ENCODE measurements at regions not wholly inside any gene's neighbourhood (a gene's known extent, or its start where the extent isn't known, plus 50 kb on each side); places are given as distances from the start of the nearest gene placed in this dataset.
"Not testable (repeated sequence)": the region's sequence is repeated elsewhere in the genome, so short reads cannot be mapped to it uniquely, and the experiment has no call there.

- DNase-seq, result peak; percentile 61
Observed at GRCh38 chr9:78383130-78383529, 86.2 kb downstream of the PSAT1 start.

- no peak for DNase-seq
Observed at GRCh38 chr9:78386348-78386747, 89.4 kb downstream of the PSAT1 start.

DNA sequence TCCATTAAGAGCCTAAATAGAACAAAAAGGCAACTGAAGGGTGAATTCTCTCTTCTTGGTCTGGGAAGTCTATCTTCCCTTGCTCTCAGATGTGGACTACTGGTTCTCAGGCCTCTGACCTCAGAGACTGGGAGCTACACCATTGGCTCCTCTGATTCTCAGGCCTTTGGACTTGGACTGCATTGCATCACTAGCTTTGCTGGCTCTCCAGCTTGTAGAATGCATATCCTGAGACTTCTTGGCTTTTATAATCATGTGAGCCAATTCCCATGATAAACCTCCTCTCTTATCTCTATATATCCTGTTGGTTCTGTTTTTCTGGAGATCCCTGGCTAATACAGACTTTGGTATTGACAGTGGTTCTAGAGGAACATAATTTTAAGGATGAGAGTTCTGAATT lies 89.8 kb downstream of the PSAT1 start:
- no peak for DNase-seq

DNA sequence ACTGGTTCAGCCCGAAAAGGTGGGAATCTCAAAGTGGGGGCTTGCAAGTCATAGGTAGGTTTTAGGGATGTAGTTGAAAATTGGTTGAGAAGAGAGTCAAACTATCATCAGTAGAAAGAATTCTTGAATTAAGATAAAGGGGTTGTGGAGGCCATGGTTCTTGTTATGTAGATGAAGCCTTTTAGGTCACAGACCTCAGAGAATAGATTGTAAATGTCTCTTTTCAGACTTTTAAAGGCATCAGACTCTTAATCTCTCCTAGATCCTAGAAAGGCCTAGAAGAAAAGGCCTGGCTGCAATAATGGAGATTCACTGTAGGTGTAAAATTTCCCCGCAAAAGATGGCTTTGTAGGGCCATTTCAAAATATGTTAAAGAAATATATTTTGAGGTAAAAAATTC lies 96.4 kb downstream of the PSAT1 start:
- DNase-seq, result no peak

GRCh38 chr9:78393932-78394331 lies 97.0 kb downstream of the PSAT1 start:
- no peak for DNase-seq

- DNase-seq, result no peak
Observed at GRCh38 chr9:78396087-78396486, 99.2 kb downstream of the PSAT1 start.

- no peak for DNase-seq
Observed at GRCh38 chr9:78397045-78397444, 100.1 kb downstream of the PSAT1 start.

GRCh38 chr9:78397454-78397853 lies 100.5 kb downstream of the PSAT1 start:
- DNase-seq, result no peak

- DNase-seq, result no peak
Observed at GRCh38 chr9:78399153-78399552, 102.2 kb downstream of the PSAT1 start.

DNA sequence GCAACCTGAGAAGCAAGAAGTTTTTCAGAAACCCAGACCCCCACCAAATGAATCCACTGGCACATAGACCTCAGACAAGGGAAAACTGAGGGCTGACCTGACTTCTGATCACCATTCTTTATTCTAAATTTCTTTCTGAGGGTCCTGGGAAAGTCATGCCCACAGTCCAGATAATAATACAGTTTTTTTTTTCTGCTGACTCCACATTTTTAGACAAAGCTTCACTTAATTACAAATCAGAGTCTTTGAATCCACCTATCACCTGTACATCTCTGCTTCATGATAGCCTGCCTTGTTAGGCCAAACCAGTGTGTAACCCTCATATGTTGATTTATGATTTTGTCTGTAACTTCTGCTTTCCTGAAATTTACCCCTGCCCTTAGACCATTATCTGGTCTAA lies 103.6 kb downstream of the PSAT1 start:
- no peak for DNase-seq

DNA sequence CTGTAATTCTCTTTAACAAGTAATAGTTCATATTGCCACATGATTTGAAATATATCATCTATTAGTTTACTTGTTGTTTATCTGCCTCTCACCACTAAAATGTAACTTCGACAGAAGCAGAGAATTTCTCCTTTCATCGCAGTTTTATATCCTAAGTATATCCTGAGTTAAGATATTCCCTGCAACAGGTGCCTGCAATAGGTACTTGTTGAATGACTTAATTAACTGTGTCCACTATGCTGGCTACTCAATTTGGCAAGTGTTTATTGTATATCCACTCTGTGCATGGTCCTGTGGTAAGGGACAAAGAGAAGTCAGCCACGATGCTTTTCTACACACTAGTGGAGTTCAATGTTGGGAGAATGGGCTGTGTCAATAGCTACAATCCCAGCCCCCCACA lies 108.5 kb downstream of the PSAT1 start:
- no peak for DNase-seq

- DNase-seq, result peak; percentile 58
Observed at GRCh38 chr9:78406146-78406545, 109.2 kb downstream of the PSAT1 start.

- DNase-seq, result peak; percentile 30
Observed at GRCh38 chr9:78406933-78407332, 110.0 kb downstream of the PSAT1 start.

DNA sequence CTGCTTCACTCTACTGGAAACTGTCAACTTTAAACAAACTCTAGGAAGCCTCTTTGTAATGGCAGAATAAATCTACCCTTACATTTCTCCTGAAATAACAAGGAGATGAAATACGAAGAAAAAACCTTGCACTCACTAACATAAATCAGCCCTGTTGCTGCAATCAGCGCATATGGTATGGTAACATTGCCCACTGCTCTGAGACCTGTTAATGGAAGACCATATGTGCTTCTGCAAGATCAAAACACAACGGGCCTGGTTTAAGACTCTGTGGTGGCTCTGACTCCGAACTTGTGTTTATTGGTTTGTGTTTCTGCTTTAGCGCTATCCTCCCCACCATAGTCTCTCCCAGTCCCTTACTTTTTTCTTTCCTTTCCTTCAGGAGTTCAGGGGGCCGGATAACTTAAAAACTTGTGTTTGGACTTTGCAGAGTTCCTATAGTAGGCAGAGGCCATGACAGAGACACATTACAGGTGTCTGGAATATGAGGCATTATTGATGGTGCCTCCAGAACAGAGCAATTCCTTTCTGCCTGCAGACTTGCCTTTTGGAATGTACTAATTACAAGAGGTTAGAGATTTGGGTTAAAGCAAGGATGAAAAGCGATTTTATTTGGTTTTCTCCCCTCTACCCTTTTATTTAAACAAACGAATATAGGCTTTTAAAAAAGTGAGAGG lies 110.8 kb downstream of the PSAT1 start:
- DNase-seq, result no peak

DNA sequence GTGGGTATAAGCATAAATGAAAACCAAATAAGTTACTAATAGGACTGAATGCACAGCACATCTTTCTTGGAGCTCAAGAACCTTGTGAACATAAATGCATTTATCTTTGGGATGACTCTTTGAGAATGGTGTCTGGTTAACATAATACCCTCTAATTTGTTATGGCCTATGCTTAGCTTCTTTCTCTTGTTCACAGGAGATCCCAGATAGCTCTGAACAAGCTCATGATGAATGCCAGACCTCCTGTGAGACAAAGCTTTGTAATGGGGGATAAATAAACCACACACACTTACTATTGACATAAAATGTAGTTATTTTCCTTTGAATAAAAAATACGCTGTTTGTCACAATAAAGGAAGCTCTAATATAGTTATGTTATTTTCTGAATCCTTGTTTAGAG lies 111.5 kb downstream of the PSAT1 start:
- no peak for DNase-seq

- DNase-seq, result not testable (repeated sequence)
Observed at GRCh38 chr9:78409928-78410510, 113.1 kb downstream of the PSAT1 start.

GRCh38 chr9:78422309-78422708 lies 125.4 kb downstream of the PSAT1 start:
- DNase-seq, result no peak

GRCh38 chr9:78424299-78424698 lies 127.4 kb downstream of the PSAT1 start:
- no peak for DNase-seq

DNA sequence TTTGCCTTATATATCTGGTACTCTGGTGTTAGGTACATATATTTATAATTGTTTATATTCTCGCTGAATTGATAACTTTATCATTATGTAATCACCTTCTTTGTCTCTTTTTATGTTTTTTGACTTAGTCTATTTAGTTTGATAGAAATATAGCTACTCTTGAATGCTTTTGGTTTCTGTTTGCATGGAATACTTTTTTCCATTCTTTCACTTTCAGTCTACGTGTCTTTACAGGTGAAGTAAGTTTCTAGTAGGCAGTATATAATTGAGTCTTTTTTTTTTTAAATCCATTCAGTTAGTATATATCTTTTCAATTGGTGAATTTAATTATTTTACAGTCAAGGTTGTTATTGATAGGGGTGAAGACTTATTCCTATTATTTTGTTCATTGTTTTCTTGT lies 131.7 kb downstream of the PSAT1 start:
- DNase-seq, result no peak

DNA sequence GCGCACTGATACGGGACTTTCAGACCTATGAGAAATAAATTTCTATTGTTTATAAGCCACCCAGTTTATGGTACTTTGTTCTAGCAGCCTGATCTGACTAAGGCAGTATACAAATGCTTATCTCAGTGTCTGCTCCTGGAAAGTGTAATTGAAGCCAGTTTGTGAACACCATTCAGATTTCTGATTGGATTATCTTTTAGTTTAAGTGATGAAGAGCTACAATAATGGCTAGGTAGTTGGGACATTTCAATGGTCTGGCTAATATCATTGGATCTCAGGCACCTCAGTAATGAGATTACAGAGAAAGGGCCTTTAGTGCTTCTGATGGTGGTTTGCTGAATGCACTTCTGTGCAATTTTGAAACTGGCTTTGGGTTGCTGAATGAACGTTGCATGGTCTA lies 133.5 kb downstream of the PSAT1 start:
- no peak for DNase-seq

DNA sequence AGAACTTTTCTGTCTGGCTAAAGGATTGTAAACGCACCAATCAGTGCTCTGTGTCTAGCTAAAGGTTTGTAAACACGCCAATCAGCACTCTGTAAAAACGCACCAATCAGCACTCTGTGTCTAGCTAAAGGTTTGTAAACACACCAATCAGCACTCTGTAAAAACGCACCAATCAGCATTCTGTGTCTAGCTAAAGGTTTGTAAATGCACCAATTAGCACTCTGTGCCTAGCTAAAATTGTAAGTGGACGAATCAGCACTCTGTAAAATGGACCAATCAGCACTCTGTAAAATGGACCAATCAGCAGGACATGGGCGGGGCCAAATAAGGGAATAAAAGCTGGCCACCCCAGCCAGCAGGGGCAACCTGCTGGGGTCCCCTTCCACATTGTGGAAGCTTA lies 134.1 kb downstream of the PSAT1 start:
- not testable (repeated sequence) for DNase-seq

GRCh38 chr9:78436873-78437272 lies 139.9 kb downstream of the PSAT1 start:
- DNase-seq, result no peak

GRCh38 chr9:78437296-78437695 lies 140.4 kb downstream of the PSAT1 start:
- no peak for DNase-seq

- no peak for DNase-seq
Observed at GRCh38 chr9:78437806-78438205, 140.9 kb downstream of the PSAT1 start.

DNA sequence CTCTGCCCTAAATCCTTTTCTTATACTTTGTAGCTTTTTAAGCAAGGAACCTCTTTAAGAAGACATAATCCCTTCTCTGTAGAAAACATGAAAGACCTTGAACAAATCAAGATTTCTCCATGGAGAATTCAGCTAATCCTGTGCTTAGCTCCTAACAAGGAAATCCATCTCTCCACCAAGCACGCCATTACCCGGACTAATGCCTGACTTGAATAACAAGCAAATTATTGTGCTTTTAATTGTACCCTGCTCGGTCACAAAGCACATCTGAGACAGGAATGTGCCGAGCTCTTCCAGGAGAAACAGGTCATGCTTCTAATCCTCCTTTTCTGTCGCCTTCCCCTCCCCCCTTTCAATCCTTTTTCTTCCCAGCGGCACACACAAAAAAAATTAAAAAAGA lies 141.3 kb downstream of the PSAT1 start:
- DNase-seq, result no peak
